ENCODE measurements at regions not wholly inside any gene's neighbourhood (a gene's known extent, or its start where the extent isn't known, plus 50 kb on each side); places are given as distances from the start of the nearest gene placed in this dataset.

DNA sequence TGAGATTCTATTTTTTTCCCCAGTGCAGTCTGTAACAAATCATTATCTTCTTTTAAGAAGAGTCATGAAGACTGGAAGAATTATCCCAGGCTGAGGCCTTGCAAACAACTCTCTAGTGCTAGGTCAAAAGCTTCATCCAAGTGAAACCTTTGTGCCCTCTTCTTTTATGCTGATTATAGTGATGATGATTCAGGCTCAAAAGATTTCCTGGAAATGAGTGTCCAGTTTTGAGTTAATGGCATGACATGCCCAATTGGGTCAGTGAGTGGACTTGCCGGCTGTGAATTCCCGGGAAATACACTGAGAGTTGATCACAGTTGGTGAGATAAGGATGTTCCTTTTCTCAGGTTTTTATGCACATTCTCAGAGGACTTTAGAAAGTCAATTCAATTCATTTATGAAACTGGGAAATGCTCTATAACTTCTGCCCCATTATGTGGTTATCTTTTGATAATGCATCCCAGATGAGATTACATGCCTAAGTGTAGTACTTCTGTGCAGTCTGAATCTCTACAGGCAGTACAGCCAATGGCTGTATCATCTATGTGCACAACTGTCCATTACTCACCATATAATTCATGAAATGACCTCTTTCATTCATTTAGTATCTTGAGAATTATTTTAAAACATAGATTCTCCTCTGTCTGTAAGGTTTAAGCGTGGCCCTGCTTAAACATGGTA lies 66.2 kb downstream of the S1PR1 start:
- WGBS (ENCODE audit: insufficient coverage), result 90% methylated on average over 2 of the region's 3 CpGs
- H3K27me3 ChIP-seq (ENCODE audit: control insufficient read depth, insufficient read depth, low read length), result no peaks in the 10 kb centered on the region
- no peak overlapping the region for H3K27ac ChIP-seq (ENCODE audit: low read length)
- no peak overlapping the region for H3K4me3 ChIP-seq (ENCODE audit: low read length)
- no peaks in the 10 kb centered on the region for H3K36me3 ChIP-seq (ENCODE audit: control insufficient read depth, insufficient read depth, low read length)
- no peaks in the 10 kb centered on the region for H3K4me1 ChIP-seq (ENCODE audit: control insufficient read depth, insufficient read depth, low read length)
- no peaks in the 10 kb centered on the region for H3K9me3 ChIP-seq (replicated peaks; ENCODE audit: control insufficient read depth, low read depth, low read length)
- DNase-seq, result no peak

DNA sequence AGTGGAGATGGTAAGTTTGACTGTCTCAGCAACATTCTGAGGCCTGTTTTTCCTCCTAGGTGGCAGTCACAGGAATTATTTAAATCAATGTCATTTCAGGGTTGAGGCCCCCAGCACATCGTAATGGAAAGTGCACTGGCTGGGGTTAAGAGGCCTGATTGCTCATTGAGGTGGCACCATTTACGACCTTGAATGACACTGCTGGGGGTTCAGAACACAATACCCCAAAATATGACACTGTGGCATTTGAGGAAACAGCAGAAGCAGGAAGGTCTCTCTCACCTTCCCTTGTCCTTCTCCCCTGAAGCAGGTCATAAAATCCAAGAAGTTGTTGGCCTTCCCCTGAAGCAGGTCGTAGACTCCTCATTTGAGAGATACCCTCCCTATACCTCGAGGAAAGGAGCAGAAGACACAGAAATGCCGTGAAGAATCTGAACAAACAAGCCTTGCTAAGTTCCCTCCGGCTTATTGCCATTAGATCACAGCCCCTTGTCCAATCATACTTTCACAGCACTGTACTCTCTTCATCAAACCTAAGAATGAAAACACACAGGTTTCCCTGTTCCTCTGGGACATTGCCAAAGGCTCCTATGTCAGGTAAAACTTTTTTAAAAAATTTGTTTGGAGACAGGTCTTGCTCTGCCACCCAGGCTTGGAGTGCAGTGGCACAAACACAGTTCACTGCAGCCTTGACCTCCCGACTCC lies 71.3 kb downstream of the S1PR1 start:
- Histone ChIP-seq H3K27me3 (ENCODE audit: control insufficient read depth, insufficient read depth, low read length) (peaks cover 16% of the 10 kb centered on the region), H3K36me3 (ENCODE audit: control insufficient read depth, insufficient read depth, low read length) (no peaks in the 10 kb centered on the region), H3K4me3 (ENCODE audit: low read length) (no peak overlapping the region), H3K4me1 (ENCODE audit: control insufficient read depth, insufficient read depth, low read length) (peaks cover 5% of the 10 kb centered on the region), H3K27ac (ENCODE audit: low read length) (no peak overlapping the region), H3K9me3 (replicated peaks; ENCODE audit: control insufficient read depth, low read depth, low read length) (no peaks in the 10 kb centered on the region)
- WGBS (ENCODE audit: insufficient coverage), result 69% methylated on average over 6 of the region's 7 CpGs
- DNase-seq, result no peak

DNA sequence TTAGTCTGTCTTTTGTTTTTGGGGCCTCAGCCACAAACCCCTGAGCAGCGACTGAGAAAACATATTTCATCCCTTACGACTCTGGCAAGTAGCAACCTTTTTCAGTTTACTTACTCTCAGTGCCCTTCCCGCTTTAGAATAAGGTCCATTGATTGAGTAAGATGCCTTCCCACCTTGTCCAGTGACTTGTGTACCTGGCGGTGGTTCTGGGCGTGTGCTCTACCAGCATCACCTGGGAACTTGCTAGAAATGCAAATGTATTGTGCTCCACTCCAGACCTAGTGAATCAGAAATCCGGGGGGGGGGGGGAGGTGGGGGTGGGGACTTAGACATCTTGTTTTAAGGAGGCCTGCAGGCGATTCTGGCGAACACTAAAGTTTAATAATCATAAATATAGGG lies 72.1 kb downstream of the S1PR1 start:
- Histone ChIP-seq H3K27me3 (ENCODE audit: control insufficient read depth, insufficient read depth, low read length) (peaks cover 16% of the 10 kb centered on the region), H3K36me3 (ENCODE audit: control insufficient read depth, insufficient read depth, low read length) (no peaks in the 10 kb centered on the region), H3K4me3 (ENCODE audit: low read length) (no peak overlapping the region), H3K4me1 (ENCODE audit: control insufficient read depth, insufficient read depth, low read length) (peaks cover 5% of the 10 kb centered on the region), H3K9me3 (replicated peaks; ENCODE audit: control insufficient read depth, low read depth, low read length) (no peaks in the 10 kb centered on the region), H3K27ac (ENCODE audit: low read length) (no peak overlapping the region)
- no peak for DNase-seq
- 40% methylated on average over 2 of the region's 8 CpGs for WGBS (ENCODE audit: insufficient coverage)

DNA sequence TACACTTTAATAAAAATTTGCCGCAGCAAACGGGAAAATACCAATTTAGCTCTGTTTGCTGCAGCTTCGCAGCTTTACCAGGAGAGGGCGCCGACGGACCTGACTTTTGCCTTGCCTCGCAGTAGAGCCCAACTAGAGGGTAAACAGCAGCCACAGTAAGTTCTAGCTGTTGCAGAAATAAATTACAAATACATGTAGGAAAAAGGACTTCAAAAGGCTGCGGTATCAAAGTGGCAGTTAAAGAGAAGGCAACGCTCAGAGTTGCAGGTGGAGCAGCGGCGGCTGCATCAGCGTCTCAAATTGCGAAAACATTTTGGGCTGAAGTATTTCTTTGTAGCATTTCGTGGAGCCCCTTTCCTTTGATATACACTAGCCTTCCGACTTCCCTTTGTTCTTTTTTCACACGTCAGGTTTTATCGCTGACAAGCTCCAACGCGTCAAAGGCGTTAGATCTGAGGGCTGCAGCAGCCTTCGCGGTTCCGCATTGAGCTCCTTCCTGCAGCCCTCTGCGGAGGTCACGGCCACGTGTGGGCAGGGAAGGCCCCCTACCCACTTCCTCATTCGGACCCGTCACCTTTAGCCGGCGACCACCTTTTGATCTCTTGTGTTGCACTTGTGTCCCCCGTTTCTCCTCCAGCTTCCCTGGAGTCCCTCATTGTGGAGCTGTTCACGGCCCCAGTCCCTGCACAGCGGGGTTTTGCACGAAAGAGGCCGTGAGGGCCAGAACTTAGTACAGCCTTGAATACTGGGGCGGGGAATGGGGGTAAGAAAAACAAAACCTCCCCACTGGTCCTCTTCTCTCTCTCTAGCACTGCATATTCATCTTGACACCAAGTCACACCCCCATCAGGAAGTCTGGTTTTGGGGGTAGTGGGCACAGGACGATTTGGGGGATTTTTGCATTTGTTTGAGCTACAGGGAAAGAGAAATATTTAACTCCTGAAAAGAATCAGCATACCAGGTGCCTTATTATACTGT lies 72.8 kb downstream of the S1PR1 start:
- no peaks in the 10 kb centered on the region for H3K9me3 ChIP-seq (replicated peaks; ENCODE audit: control insufficient read depth, low read depth, low read length)
- peak overlapping the region; percentile 14 for H3K4me3 ChIP-seq (ENCODE audit: low read length)
- no peaks in the 10 kb centered on the region for H3K36me3 ChIP-seq (ENCODE audit: control insufficient read depth, insufficient read depth, low read length)
- WGBS (ENCODE audit: insufficient coverage), result 2% methylated on average over 29 of the region's 37 CpGs
- peaks cover 16% of the 10 kb centered on the region for H3K27me3 ChIP-seq (ENCODE audit: control insufficient read depth, insufficient read depth, low read length)
- no peak overlapping the region for H3K27ac ChIP-seq (ENCODE audit: low read length)
- H3K4me1 ChIP-seq (ENCODE audit: control insufficient read depth, insufficient read depth, low read length), result peaks cover 5% of the 10 kb centered on the region
- DNase-seq, result peak; percentile 65

DNA sequence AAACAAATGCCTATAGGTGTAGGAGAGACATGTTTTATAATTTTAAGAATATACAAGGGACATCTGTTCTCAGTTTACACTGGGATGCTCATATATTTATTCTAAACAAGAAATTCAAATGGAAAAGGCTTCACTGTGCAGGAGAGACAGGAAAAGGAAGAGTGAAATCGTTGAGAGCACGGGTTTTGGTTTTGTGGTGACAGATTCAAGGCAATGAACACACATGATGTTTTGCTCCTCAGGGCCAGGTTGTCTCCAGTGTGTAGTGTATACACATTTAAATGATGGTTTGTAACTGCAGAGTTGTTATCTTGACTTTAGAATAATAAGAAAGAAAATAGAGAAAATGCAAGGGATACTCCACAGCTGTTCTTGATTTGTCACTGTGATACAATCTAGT lies 73.7 kb downstream of the S1PR1 start:
- Histone ChIP-seq H3K9me3 (replicated peaks; ENCODE audit: control insufficient read depth, low read depth, low read length) (no peaks in the 10 kb centered on the region), H3K4me3 (ENCODE audit: low read length) (no peak overlapping the region), H3K27me3 (ENCODE audit: control insufficient read depth, insufficient read depth, low read length) (peaks cover 17% of the 10 kb centered on the region), H3K4me1 (ENCODE audit: control insufficient read depth, insufficient read depth, low read length) (peaks cover 5% of the 10 kb centered on the region), H3K27ac (ENCODE audit: low read length) (no peak overlapping the region), H3K36me3 (ENCODE audit: control insufficient read depth, insufficient read depth, low read length) (no peaks in the 10 kb centered on the region)
- WGBS (ENCODE audit: insufficient coverage), result 0% methylated on average over 2 of the region's 2 CpGs
- DNase-seq, result no peak

DNA sequence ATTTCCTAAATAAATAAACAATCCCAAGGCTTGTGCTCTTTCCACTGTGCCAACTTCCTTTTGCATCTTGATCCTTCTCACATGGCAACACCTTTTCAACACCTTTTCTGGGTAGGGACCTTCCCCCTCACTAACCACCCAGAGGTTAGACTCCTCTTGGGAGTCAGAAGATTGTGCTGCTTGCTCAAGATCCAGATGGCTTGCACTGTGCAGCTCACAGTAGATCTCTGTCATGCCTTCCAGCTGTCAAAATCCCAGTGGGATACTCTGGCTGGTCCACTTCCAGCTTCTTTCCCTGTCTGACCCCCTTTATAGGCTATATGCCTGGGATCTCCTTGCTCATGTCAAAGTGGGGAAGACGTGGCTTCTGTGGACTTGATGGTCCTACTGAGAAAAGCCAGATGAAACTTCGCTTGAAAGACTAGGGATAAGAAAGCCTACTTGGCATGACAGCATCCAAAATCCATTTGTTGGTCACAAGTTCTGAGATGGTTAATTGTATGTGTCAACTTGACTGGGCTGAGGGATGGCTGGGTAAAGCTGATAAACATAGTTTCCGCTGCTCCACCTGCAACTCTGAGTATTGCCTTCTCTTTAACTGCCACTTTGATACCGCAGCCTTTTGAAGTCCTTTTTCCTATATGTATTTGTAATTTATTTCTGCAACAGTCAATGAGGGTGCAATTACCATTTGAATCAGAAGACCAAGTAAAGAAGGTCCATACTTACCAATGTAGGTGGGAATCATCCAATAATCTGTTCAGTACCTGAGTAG lies 74.5 kb downstream of the S1PR1 start:
- no peak overlapping the region for H3K27ac ChIP-seq (ENCODE audit: low read length)
- H3K4me3 ChIP-seq (ENCODE audit: low read length), result no peak overlapping the region
- H3K27me3 ChIP-seq (ENCODE audit: control insufficient read depth, insufficient read depth, low read length), result peaks cover 19% of the 10 kb centered on the region
- H3K36me3 ChIP-seq (ENCODE audit: control insufficient read depth, insufficient read depth, low read length), result no peaks in the 10 kb centered on the region
- no peak for DNase-seq
- WGBS (ENCODE audit: insufficient coverage), result 49% methylated on average over 2 of the region's 4 CpGs
- H3K4me1 ChIP-seq (ENCODE audit: control insufficient read depth, insufficient read depth, low read length), result peaks cover 5% of the 10 kb centered on the region
- no peaks in the 10 kb centered on the region for H3K9me3 ChIP-seq (replicated peaks; ENCODE audit: control insufficient read depth, low read depth, low read length)

DNA sequence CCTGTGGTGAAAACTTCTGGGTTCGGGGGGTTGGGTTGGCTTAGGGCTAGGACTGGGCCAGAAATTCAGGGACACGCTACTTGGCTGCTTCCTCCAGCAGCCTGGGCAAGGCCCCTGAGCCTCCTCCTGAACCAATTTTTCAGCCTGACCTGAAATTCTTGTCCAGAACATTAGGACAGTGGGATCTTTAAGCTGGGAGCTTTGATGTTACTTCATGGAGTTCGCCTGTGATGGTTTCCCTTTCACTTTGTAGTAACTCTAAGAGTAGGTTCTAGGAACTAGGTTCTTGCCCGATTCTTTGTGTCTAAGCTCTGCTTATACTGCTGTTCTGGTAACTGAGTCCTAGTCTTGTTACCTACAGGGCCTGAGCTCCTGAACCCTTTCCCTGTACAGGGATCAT lies 75.3 kb downstream of the S1PR1 start:
- Histone ChIP-seq H3K36me3 (ENCODE audit: control insufficient read depth, insufficient read depth, low read length) (no peaks in the 10 kb centered on the region), H3K27ac (ENCODE audit: low read length) (no peak overlapping the region), H3K4me3 (ENCODE audit: low read length) (no peak overlapping the region), H3K27me3 (ENCODE audit: control insufficient read depth, insufficient read depth, low read length) (peaks cover 19% of the 10 kb centered on the region), H3K9me3 (replicated peaks; ENCODE audit: control insufficient read depth, low read depth, low read length) (no peaks in the 10 kb centered on the region), H3K4me1 (ENCODE audit: control insufficient read depth, insufficient read depth, low read length) (peaks cover 5% of the 10 kb centered on the region)
- 86% methylated on average over 3 of the region's 4 CpGs for WGBS (ENCODE audit: insufficient coverage)
- no peak for DNase-seq

DNA sequence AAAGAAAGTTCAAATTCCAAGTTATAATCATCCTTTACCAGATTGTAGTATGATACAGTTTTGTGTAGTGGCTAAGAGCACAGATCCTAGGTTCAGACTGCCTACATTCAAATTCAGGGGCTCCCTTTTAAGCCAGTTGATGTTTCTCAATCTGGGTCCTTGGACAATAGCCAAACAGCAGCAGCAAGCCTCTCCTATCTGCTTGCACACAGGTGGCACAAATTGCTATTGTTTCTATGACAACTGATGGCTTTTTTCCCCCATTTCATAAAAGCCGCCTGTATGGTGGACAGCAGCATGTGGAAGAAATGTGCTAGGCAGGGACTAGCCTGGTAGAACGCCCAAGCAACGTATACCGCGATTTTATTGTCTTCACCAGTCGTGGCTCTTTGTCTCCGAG lies 76.5 kb downstream of the S1PR1 start:
- DNase-seq, result no peak
- Histone ChIP-seq H3K9me3 (replicated peaks; ENCODE audit: control insufficient read depth, low read depth, low read length) (no peaks in the 10 kb centered on the region), H3K4me3 (ENCODE audit: low read length) (no peak overlapping the region), H3K27ac (ENCODE audit: low read length) (no peak overlapping the region), H3K4me1 (ENCODE audit: control insufficient read depth, insufficient read depth, low read length) (peaks cover 5% of the 10 kb centered on the region), H3K27me3 (ENCODE audit: control insufficient read depth, insufficient read depth, low read length) (peaks cover 19% of the 10 kb centered on the region), H3K36me3 (ENCODE audit: control insufficient read depth, insufficient read depth, low read length) (no peaks in the 10 kb centered on the region)
- WGBS (ENCODE audit: insufficient coverage), result 92% methylated on average over 4 of the region's 7 CpGs

DNA sequence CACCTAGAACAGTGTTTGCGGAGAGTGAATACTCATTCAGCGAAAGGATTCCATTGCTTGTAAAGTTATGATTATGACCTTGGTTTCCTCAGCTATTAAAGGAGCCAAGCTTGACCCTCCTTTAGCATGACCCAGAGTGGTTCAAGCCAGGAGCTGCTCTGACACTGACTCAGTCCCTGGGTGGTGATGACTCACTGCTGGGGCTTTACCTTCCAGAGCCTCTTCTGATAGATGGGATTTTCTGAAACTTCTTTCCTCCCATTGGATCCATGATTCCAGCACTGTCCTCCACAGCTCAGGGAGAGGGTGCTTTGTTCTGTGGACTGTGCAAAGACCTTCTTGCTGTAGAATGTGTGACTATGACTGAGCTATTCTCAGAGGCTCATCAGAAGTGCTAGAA lies 77.4 kb downstream of the S1PR1 start:
- no peaks in the 10 kb centered on the region for H3K9me3 ChIP-seq (replicated peaks; ENCODE audit: control insufficient read depth, low read depth, low read length)
- H3K4me3 ChIP-seq (ENCODE audit: low read length), result no peak overlapping the region
- no CpG with 5 or more reads among the region's 2 CpGs for WGBS (ENCODE audit: insufficient coverage)
- peaks cover 5% of the 10 kb centered on the region for H3K4me1 ChIP-seq (ENCODE audit: control insufficient read depth, insufficient read depth, low read length)
- H3K27me3 ChIP-seq (ENCODE audit: control insufficient read depth, insufficient read depth, low read length), result peaks cover 13% of the 10 kb centered on the region
- H3K36me3 ChIP-seq (ENCODE audit: control insufficient read depth, insufficient read depth, low read length), result no peaks in the 10 kb centered on the region
- no peak overlapping the region for H3K27ac ChIP-seq (ENCODE audit: low read length)
- no peak for DNase-seq
